ENCODE measurements at regions not wholly inside any gene's neighbourhood (a gene's known extent, or its start where the extent isn't known, plus 50 kb on each side); places are given as distances from the start of the nearest gene placed in this dataset.

DNA sequence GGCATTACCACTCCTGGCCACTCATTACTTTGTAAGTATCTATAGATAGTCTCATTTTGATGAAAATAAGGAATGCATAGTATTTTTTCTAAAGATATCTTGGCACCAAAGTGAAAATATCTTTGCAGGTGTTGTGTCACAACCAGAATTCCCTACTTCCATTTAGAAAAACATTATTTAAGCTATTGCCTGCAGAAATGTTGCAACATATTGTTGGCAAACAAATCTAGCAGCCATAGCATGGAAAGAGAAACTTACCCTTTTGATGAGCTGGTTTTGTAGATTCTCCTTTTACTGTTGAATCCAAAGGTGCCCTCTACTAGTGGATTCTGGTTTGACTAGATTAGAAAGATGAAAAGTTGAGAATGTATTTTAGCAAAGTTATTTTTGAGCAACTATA, 138.8 kb downstream of the AREG start:
- no peaks in the 10 kb centered on the region for H3K27me3 ChIP-seq
- TF ChIP-seq POLR2A (IDR thresholded peaks at IDR 0.05), result no peak
- intact Hi-C loops (cut with DNase I), result no loop called here
- no peaks in the 10 kb centered on the region for H3K36me3 ChIP-seq (replicated peaks in 1 of 2)
- no peak overlapping the region for H3K4me3 ChIP-seq
- DNase-seq, result no peak
- H3K27ac ChIP-seq, result no peak overlapping the region
- no peaks in the 10 kb centered on the region for H3K9me3 ChIP-seq (replicated peaks in 1 of 3)
- no peaks in the 10 kb centered on the region for H3K4me1 ChIP-seq (replicated peaks in 1 of 2)

DNA sequence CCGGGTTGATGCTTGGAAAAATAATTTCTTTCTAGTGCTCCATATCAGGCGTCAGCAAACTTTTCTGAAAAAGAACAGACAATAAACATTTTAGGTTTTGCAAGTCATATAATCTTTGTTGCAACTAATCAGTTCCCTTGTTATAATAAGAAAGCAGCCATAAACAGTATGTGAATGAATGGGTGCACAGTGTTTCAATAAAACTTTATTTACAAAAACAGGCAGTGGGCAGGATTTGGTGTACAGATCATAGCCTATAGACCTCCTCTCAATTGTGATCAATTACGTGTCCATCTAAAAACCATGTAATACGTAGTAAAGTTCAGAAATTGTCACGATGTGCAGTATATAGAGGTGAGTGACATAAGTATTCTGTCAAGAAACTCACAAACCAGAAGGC, 143.4 kb downstream of the AREG start:
- Histone ChIP-seq H3K9me3 (replicated peaks in 1 of 3) (no peaks in the 10 kb centered on the region), H3K36me3 (replicated peaks in 1 of 2) (no peaks in the 10 kb centered on the region), H3K27me3 (no peaks in the 10 kb centered on the region), H3K4me1 (replicated peaks in 1 of 2) (no peaks in the 10 kb centered on the region), H3K4me3 (no peak overlapping the region), H3K27ac (no peak overlapping the region)
- DNase-seq, result no peak
- TF ChIP-seq POLR2A (IDR thresholded peaks at IDR 0.05), result no peak
- TF ChIP-seq, protein P1, sequence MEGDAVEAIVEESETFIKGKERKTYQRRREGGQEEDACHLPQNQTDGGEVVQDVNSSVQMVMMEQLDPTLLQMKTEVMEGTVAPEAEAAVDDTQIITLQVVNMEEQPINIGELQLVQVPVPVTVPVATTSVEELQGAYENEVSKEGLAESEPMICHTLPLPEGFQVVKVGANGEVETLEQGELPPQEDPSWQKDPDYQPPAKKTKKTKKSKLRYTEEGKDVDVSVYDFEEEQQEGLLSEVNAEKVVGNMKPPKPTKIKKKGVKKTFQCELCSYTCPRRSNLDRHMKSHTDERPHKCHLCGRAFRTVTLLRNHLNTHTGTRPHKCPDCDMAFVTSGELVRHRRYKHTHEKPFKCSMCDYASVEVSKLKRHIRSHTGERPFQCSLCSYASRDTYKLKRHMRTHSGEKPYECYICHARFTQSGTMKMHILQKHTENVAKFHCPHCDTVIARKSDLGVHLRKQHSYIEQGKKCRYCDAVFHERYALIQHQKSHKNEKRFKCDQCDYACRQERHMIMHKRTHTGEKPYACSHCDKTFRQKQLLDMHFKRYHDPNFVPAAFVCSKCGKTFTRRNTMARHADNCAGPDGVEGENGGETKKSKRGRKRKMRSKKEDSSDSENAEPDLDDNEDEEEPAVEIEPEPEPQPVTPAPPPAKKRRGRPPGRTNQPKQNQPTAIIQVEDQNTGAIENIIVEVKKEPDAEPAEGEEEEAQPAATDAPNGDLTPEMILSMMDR (IDR thresholded peaks at IDR 0.05), result no peak
- intact Hi-C loops (cut with DNase I), result no loop called here
- 79 to 86% (median 83%) methylated on average over 5 of the region's 5 CpGs for WGBS, 4 donors

DNA sequence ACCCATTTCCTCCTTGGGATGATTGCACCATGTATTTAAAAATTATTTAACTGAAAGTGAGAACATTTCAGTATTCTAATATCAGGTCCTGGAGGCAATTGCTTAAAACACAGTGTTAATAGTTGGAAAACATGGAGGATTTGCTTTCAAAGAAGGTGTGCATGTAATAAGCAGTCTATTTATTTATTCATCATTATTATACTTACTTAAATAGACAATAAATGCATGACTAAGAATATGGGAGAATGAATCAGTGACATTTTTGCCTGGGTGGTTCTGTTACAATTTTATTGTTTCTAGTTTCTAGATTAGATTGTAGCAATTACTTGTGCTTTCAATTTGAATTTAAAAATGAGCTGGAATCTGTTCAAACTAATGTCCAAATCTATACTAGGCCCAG, 145.5 kb downstream of the AREG start:
- no peak overlapping the region for H3K27ac ChIP-seq
- no peaks in the 10 kb centered on the region for H3K36me3 ChIP-seq (replicated peaks in 1 of 2)
- DNase-seq, result no peak
- H3K4me1 ChIP-seq (replicated peaks in 1 of 2), result no peaks in the 10 kb centered on the region
- TF ChIP-seq, protein P1 (IDR thresholded peaks at IDR 0.05), result no peak
- TF ChIP-seq POLR2A (IDR thresholded peaks at IDR 0.05), result no peak
- H3K4me3 ChIP-seq, result no peak overlapping the region
- intact Hi-C loops (cut with DNase I), result no loop called here
- no peaks in the 10 kb centered on the region for H3K27me3 ChIP-seq
- H3K9me3 ChIP-seq (replicated peaks in 1 of 3), result no peaks in the 10 kb centered on the region

DNA sequence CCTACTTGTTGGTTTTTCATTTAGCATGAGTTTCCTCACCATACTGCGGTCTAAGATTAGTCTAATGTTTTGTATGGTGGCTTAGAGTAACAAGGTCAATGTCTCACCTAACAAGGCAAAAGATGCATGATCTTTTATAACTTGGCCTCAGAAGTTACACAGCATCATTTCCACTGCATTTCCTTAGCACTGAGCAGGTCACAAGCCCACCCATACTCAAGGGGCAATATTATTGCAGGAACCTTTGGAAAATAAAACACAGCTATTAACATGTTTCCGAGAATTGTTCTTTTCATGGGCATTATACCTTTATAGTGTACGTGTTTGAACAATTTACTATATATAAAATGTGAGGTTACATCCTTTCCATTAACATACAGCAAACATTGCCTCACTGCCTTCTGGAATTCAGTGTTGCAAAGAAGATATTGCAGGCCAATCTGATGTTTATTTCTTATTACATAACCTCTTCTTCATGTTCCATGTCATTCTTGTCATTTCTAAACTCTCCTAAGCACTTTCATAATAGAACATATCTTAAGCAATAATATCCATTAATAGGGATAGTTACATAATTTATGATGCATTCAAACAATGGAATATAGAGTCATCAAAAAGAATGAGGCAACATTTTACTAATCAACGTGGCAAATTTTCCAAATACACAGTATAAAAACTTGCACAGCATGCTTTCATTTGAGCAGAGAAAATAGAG, 153.8 kb downstream of the AREG start:
- WGBS, 4 donors, result 71 to 81% (median 78%) methylated on average over 4 of the region's 4 CpGs

DNA sequence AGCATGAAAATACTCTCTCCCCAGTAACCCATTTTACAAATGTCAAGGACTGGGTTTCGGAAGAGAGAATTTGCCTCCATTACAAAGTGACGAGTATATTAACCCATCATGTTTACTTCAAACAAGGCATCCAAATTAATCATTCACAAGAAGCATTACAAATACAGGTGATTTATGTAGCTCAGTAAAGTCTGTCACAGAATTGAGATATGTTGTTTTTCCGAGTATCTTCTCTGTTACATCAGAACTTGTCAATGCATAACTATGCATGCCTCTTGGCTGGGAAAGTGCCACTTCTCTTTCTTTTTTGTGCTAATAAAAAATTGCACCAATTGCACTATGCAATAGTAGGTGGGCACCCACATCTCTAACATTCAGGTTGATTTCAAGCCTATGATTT, 158.2 kb downstream of the AREG start:
- no peak for DNase-seq
- no peaks in the 10 kb centered on the region for H3K27me3 ChIP-seq
- TF ChIP-seq, protein P1 (IDR thresholded peaks at IDR 0.05), result no peak
- no peak for TF ChIP-seq POLR2A (IDR thresholded peaks at IDR 0.05)
- no peaks in the 10 kb centered on the region for H3K4me1 ChIP-seq (replicated peaks in 1 of 2)
- no peaks in the 10 kb centered on the region for H3K9me3 ChIP-seq (replicated peaks in 1 of 3)
- H3K36me3 ChIP-seq (replicated peaks in 1 of 2), result no peaks in the 10 kb centered on the region
- intact Hi-C loops (cut with DNase I), result no loop called here
- no peak overlapping the region for H3K4me3 ChIP-seq
- H3K27ac ChIP-seq, result no peak overlapping the region
- WGBS, 4 donors, result 43 to 58% (median 49%) methylated on average over 3 of the region's 3 CpGs

More for the DNA sequence above, 153.8 kb downstream of the AREG start:
- Histone ChIP-seq H3K27ac (no peak overlapping the region), H3K4me3 (no peak overlapping the region), H3K27me3 (no peaks in the 10 kb centered on the region), H3K4me1 (replicated peaks in 1 of 2) (no peaks in the 10 kb centered on the region), H3K36me3 (replicated peaks in 1 of 2) (no peaks in the 10 kb centered on the region), H3K9me3 (replicated peaks in 1 of 3) (no peaks in the 10 kb centered on the region)
- TF ChIP-seq POLR2A (IDR thresholded peaks at IDR 0.05), result no peak
- TF ChIP-seq, protein P1 (IDR thresholded peaks at IDR 0.05), result no peak
- DNase-seq, result no peak
- intact Hi-C loops (cut with DNase I), result no loop called here
